Lung (tissue), 11 donors: ENCODE measurements at regions not wholly inside any gene's neighbourhood (a gene's known extent, or its start where the extent isn't known, plus 50 kb on each side); places are given as distances from the start of the nearest gene placed in this dataset.

ENCODE experiments used
- ATAC-seq: fragments of 200-7000 bp; cut with Tn5 transposase; one replicate; pipeline ENCODE4 v1.9.1; 2020; ENCODE audit warnings: moderate number of reproducible peaks; ENCODE audit not compliant: insufficient read depth, low FRiP score
- DNase-seq, 3 donors: peaks; one replicate each; pipeline ENCODE4 v3.0.0-alpha.2; 2013 to 2017
- H3K27ac ChIP-seq, 2 donors: one replicate each; pipeline ENCODE4 v1.5.1; 2013; ENCODE audit warnings: mild to moderate bottlenecking in 2 of 2, moderate library complexity in 2 of 2, control low read depth in 1 of 2, inconsistent platforms in 1 of 2, low read depth in 1 of 2, low read length in 1 of 2
- H3K27me3 ChIP-seq, 3 donors: one replicate each; pipeline ENCODE4 v1.5.1; 2013; ENCODE audit warnings: low read length in 2 of 3; ENCODE audit not compliant: control insufficient read depth in 3 of 3, insufficient read depth in 3 of 3
- H3K36me3 ChIP-seq, 4 donors: one replicate each; pipeline ENCODE4 v1.5.1; 2013; ENCODE audit warnings: low read length in 4 of 4, mild to moderate bottlenecking in 1 of 4, moderate library complexity in 1 of 4; ENCODE audit not compliant: control insufficient read depth in 4 of 4, insufficient read depth in 4 of 4
- H3K4me1 ChIP-seq, 5 donors: one replicate each; pipeline ENCODE4 v1.5.1; 2013; ENCODE audit warnings: low read length in 5 of 5, mild to moderate bottlenecking in 2 of 5, moderate library complexity in 1 of 5; ENCODE audit not compliant: control insufficient read depth in 5 of 5, insufficient read depth in 5 of 5
- H3K4me3 ChIP-seq: one replicate; pipeline ENCODE4 v1.5.1; 2013; ENCODE audit warnings: mild to moderate bottlenecking, control low read depth, moderate library complexity
- H3K9ac ChIP-seq, 2 donors: one replicate each; pipeline ENCODE4 v1.5.1; 2013; ENCODE audit warnings: low read length in 2 of 2, control low read depth in 1 of 2; ENCODE audit not compliant: insufficient read depth in 1 of 2
- H3K9me3 ChIP-seq, 4 donors: one replicate each; pipeline ENCODE4 v1.5.1; 2013; ENCODE audit warnings: low read length in 3 of 4, mild to moderate bottlenecking in 1 of 4, moderate library complexity in 1 of 4; ENCODE audit not compliant: control insufficient read depth in 4 of 4, insufficient read depth in 3 of 4
- CTCF ChIP-seq: IDR thresholded peaks from 2 replicates; pipeline ENCODE4 v1.5.1; 2012; ENCODE audit warnings: mild to moderate bottlenecking; ENCODE audit errors: control extremely low read depth, extremely low read depth
- WGBS, 2 donors: extraction: QIAGEN DNeasy Blood & Tissue Kit; methylation state at CpG; one replicate each; pipeline ENCODE4 v1.1.7; 2013; 5-methylcytosine and 5-hydroxymethylcytosine counted together
- donor health status: control.
- donor health status: control.
- donor health status: Bipolar disorder and iron deficiency.
- donor health status: healthy.
- donor health status: DM: yes; HTN: yes; CAD: no.

- no peak for DNase-seq
- no peaks in the 10 kb centered on the region for H3K4me1 ChIP-seq
- peaks cover 0 to 2% (median 0%) of the 10 kb centered on the region in 4 donors for H3K9me3 ChIP-seq
- WGBS, 2 donors, result 23 to 61% methylated on average over 1 of the region's 1 CpG
- no peaks in the 10 kb centered on the region for H3K27me3 ChIP-seq
- no peak overlapping the region for H3K4me3 ChIP-seq
- no peaks in the 10 kb centered on the region for H3K36me3 ChIP-seq
- H3K9ac ChIP-seq, result no peak overlapping the region
- ATAC-seq, result no peak
- TF ChIP-seq CTCF, result no peak
- no peak overlapping the region for H3K27ac ChIP-seq
Measured at GRCh38 chr4:60938181-60938580, 261.9 kb upstream of the ADGRL3 start.

- no peak for ATAC-seq
- no peaks in the 10 kb centered on the region for H3K36me3 ChIP-seq
- peaks cover 0 to 2% (median 0%) of the 10 kb centered on the region in 4 donors for H3K9me3 ChIP-seq
- TF ChIP-seq CTCF, result no peak
- no peak overlapping the region for H3K9ac ChIP-seq
- no peak for DNase-seq
- H3K4me1 ChIP-seq, result no peaks in the 10 kb centered on the region
- H3K4me3 ChIP-seq, result no peak overlapping the region
- H3K27ac ChIP-seq, result no peak overlapping the region
- H3K27me3 ChIP-seq, result no peaks in the 10 kb centered on the region
Measured at GRCh38 chr4:60938621-60939020, 261.5 kb upstream of the ADGRL3 start.

- no peak overlapping the region for H3K4me3 ChIP-seq
- no peaks in the 10 kb centered on the region for H3K4me1 ChIP-seq
- ATAC-seq, result no peak
- TF ChIP-seq CTCF, result no peak
- no peaks in the 10 kb centered on the region for H3K36me3 ChIP-seq
- H3K9me3 ChIP-seq, result peaks cover 0 to 6% (median 2%) of the 10 kb centered on the region in 4 donors
- no peak overlapping the region for H3K9ac ChIP-seq
- H3K27ac ChIP-seq, result no peak overlapping the region
- peak in 2 of 3 donors; percentile 28 to 53 for DNase-seq
- 50 to 69% methylated on average over 1 of the region's 1 CpG for WGBS, 2 donors
- no peaks in the 10 kb centered on the region for H3K27me3 ChIP-seq
Measured at GRCh38 chr4:60944060-60944459, 256.1 kb upstream of the ADGRL3 start.

GRCh38 chr4:60945641-60946040, 254.5 kb upstream of the ADGRL3 start:
- no peak for ATAC-seq
- no peak for TF ChIP-seq CTCF
- no peak overlapping the region for H3K4me3 ChIP-seq
- H3K27ac ChIP-seq, result no peak overlapping the region
- no peaks in the 10 kb centered on the region for H3K4me1 ChIP-seq
- H3K9ac ChIP-seq, result no peak overlapping the region
- no peaks in the 10 kb centered on the region for H3K36me3 ChIP-seq
- DNase-seq, result no peak
- peaks cover 0 to 6% (median 2%) of the 10 kb centered on the region in 4 donors for H3K9me3 ChIP-seq
- H3K27me3 ChIP-seq, result no peaks in the 10 kb centered on the region
- WGBS, 2 donors, result 92 to 93% methylated on average over 4 of the region's 4 CpGs
